ENCODE measurements at regions not wholly inside any gene's neighbourhood (a gene's known extent, or its start where the extent isn't known, plus 50 kb on each side); places are given as distances from the start of the nearest gene placed in this dataset.

DNA sequence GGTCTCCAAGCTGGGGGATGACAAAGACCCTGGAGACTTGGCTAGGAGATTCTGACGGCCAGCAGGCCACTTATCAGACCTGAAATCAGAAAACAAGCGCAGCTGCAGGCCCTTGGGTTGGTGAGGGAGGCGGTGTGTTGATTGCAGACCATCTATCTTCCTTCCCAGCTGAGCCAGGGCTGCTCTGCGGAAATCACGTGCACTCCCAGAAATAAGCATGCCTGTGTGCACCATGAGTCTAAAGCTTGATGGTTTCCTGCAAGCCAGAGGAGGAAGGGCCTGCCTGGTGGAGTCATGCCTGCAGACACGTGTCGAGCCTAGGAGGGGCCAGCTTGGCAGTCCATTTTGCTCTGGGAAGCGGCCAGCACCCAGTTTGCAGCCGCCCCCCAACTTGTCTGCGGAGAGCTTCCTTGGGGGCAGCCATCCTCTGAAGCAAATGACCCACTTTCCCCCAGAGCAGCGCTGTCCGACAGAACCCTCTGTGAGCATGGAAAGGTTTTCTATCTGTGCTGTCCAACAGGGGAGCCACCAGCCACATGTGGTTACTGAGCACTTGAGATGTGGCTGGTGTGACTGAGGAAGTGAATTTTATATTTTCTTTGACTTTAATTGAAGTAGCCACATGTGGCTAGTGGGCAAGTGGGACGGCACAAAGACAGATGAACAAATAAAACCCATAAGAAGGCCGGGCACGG is 175.7 kb upstream of the BCOR start:
- Mint-ChIP-seq H3K27ac (no peak overlapping the region), H3K27me3 (no peaks in the 10 kb centered on the region), H3K4me1 (peaks cover 9% of the 10 kb centered on the region), H3K36me3 (ENCODE audit: low read depth) (peaks cover 2% of the 10 kb centered on the region), H3K4me3 (no peak overlapping the region), H3K9me3 (peaks cover 6% of the 10 kb centered on the region)
- ATAC-seq (no peak), DNase-seq (no peak)

DNA sequence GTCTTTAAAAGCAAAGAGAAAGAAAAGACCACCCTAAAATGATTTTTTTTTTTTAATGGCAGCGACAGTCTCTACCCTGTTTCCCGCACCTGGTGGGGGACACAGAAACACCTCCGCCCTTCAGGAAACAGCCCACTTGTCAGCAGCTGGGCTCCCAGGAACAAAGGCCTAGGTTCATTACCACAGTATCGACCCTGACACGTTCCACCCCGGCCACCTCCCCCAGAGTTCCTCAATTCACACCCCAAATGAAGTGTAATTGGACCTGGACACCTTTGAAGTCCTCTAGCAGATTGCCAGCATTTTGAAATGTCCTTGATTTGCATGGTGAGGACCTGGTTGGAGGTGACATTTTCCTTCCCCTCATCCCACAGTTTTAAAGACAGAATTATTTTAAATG is 175.0 kb upstream of the BCOR start:
- Mint-ChIP-seq H3K4me3 (no peak overlapping the region), H3K9me3 (peaks cover 6% of the 10 kb centered on the region), H3K27ac (no peak overlapping the region), H3K36me3 (ENCODE audit: low read depth) (peaks cover 2% of the 10 kb centered on the region), H3K4me1 (peaks cover 4% of the 10 kb centered on the region), H3K27me3 (no peaks in the 10 kb centered on the region)
- DNase-seq (no peak), ATAC-seq (no peak)

DNA sequence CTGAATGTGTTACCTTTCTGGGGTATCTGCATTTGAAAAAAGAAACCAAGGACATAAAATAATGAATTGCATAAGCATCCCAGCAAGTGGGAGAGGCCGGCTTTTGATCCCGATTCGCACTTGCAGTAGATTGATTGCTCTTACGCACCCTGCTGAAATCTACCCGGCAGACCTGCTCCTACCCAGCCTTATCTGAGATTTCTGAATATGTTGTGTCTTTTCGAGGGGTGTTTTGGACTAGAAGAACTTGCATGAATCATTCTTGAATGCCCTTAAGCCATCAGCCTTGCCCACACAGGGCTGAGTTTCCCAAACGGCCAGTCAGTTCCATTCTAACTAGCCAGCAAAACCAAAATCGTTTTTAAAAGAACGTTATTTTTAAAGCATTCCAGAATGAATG is 174.4 kb upstream of the BCOR start:
- Mint-ChIP-seq H3K9me3 (peaks cover 6% of the 10 kb centered on the region), H3K27ac (no peak overlapping the region), H3K4me1 (peaks cover 8% of the 10 kb centered on the region), H3K27me3 (no peaks in the 10 kb centered on the region), H3K36me3 (ENCODE audit: low read depth) (peaks cover 2% of the 10 kb centered on the region), H3K4me3 (no peak overlapping the region)
- no peak for DNase-seq
- no peak for ATAC-seq

DNA sequence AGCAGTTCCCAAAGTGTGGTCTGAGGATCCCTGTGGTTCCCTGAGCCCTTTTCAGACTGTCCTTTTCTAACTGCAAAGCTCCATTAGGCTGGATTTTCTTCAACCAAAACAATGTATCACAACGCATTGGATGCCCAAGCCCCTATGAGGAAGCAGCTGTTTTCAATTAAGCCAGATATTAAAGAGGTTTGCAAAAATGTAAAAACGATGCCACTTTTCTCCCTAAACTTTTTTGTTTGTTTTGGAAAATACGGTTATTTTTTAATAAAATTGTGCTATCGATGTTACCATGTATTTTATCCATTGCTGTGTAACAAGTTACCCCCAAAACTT is 170.4 kb upstream of the BCOR start:
- DNase-seq: no peak
- no peaks in the 10 kb centered on the region for H3K36me3 Mint-ChIP-seq (ENCODE audit: low read depth)
- H3K4me3 Mint-ChIP-seq: no peak overlapping the region
- no peaks in the 10 kb centered on the region for H3K9me3 Mint-ChIP-seq
- peaks cover 15% of the 10 kb centered on the region for H3K4me1 Mint-ChIP-seq
- no peaks in the 10 kb centered on the region for H3K27me3 Mint-ChIP-seq
- ATAC-seq: no peak
- H3K27ac Mint-ChIP-seq: no peak overlapping the region

DNA sequence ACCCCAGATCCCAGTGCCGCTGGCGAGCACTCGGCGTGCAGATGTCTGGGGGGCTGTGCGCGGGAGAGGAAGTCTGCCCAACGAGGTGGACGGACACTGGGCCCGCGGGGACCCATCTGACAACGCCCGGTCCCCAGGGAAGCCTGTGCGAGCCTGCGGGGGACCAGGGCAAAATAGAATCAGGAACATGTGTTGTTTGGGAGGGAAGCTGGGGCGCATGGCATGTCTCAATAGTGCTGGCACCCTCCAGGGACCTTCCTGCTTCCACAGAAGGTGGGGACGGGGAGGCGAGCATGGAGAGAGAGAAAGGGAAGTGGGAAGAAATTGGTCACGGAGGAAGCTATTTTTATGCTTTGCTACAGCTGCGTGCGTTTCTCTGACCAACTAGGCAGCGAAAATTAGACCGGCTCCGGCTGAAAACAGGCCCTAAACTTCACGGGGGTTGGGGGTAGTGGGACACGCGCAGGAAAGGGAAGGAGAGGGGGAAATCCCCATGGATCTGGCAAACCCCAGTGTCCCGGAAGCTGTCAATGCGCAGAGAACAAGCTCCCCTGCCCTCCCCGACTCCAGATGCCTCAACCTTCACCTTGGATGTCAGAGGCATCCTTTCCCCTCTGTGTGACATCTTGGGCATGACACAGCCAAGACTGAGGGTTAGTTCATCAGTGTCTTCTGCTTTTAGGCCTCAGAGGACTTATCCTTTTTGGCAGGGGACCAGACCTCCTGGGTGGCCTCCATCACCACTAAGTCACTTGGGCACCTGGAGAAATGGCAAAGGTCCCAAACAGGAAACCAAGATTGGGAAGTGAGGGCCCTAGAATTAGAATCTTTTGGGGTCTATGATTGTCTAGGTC is 169.8 kb upstream of the BCOR start:
- H3K36me3 Mint-ChIP-seq (ENCODE audit: low read depth): no peaks in the 10 kb centered on the region
- peaks cover 11% of the 10 kb centered on the region for H3K4me1 Mint-ChIP-seq
- H3K4me3 Mint-ChIP-seq: peak overlapping the region; percentile 62
- no peaks in the 10 kb centered on the region for H3K27me3 Mint-ChIP-seq
- no peak for DNase-seq
- no peak overlapping the region for H3K27ac Mint-ChIP-seq
- no peak for ATAC-seq
- no peaks in the 10 kb centered on the region for H3K9me3 Mint-ChIP-seq

DNA sequence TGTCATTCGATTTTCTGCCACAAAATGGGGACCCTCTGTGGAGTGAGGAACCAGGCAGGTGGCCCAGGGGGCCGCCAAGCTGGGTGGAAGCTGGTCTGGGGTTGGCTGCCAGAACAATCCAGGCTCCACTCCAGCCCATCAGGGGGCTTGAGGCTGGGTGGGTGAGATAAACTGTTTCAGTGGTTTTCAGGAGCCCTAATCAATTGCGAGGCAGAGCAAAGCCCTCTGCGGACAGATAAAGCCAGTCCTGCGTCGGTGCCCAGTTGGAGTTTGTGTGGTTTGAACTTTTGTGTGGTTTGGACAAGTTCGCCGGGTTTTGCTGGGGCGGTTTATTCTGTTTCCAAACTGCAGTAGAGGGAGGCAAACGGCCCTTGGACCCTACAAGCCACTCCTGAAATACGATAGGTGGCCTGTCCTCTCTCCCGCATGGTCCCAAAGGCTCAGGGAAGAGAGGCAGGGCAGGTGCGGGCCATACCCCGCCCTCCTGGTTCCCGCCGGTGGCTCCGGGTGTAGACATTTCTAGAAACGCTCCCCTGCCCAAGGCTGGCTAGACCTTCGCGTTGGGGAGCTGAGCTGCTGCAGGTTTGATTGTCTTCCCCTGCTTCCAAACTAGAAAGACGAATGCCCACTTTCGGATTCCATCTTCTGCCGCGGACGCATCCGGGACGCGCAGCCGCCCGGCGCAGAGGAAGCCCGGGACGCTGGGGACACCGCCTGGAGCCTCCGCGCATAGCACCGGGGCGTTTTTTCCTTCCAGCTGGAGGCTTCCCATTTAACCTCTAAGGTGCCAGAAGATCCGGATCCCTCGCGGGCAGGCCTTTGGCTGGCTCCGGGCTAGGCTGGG is 169.0 kb upstream of the BCOR start:
- H3K27ac Mint-ChIP-seq: no peak overlapping the region
- H3K4me3 Mint-ChIP-seq: peak overlapping the region; percentile 62
- no peaks in the 10 kb centered on the region for H3K9me3 Mint-ChIP-seq
- no peaks in the 10 kb centered on the region for H3K27me3 Mint-ChIP-seq
- peak; percentile 61 for DNase-seq
- ATAC-seq: peak; percentile 72
- peaks cover 11% of the 10 kb centered on the region for H3K4me1 Mint-ChIP-seq
- H3K36me3 Mint-ChIP-seq (ENCODE audit: low read depth): no peaks in the 10 kb centered on the region

DNA sequence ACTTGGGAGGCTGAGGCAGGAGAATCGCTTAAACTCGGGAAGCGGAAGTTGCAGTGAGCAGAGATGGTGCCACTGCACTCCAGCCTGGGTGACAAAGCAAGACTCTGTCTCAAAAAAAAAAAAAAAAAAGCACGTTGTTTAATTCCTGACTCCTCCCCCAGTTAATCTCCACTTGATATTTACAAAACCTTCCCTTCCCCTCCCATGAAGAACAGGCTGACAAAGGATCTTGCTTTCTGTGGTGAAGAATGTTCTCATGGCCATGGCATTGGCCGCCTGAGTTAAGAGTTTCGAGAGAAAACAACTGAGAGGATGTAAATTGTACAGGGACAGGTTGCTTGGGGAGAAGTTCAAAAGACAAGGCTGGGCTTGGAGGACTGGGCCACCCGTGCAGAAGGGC is 168.2 kb upstream of the BCOR start:
- no peak for DNase-seq
- Mint-ChIP-seq H3K4me1 (peaks cover 11% of the 10 kb centered on the region), H3K36me3 (ENCODE audit: low read depth) (no peaks in the 10 kb centered on the region), H3K9me3 (no peaks in the 10 kb centered on the region), H3K27me3 (no peaks in the 10 kb centered on the region), H3K27ac (peak overlapping the region; percentile 49), H3K4me3 (peak overlapping the region; percentile 48)
- no peak for ATAC-seq

DNA sequence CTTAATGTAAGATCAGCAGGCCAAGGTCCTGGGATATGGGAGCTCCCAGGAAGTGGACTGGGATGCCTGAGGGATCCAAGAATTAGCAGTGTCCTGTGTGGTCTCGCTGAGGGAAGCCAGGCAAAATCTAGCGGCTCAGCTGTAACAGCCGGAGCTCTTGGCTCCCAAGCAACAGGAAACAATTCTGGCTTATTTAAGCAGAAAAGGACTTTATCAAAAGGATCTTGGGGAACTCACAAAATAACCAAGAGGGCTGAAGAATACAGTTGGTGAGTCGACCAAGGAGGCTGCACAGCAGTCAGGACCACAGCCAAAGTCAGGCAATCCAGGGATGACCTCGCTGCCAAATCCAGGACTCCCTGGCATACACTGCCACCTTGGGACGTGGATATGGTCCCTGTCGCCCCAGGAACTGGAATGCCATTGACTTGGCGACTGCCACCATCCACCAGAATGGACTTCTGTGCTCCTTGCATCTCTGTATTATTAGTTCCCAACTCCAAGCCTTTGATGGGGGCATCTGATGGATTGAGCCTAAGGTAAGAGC is 165.3 kb upstream of the BCOR start:
- ATAC-seq (no peak), DNase-seq (no peak)
- Mint-ChIP-seq H3K27me3 (no peaks in the 10 kb centered on the region), H3K4me1 (peaks cover 11% of the 10 kb centered on the region), H3K4me3 (no peak overlapping the region), H3K9me3 (no peaks in the 10 kb centered on the region), H3K36me3 (ENCODE audit: low read depth) (no peaks in the 10 kb centered on the region), H3K27ac (no peak overlapping the region)

DNA sequence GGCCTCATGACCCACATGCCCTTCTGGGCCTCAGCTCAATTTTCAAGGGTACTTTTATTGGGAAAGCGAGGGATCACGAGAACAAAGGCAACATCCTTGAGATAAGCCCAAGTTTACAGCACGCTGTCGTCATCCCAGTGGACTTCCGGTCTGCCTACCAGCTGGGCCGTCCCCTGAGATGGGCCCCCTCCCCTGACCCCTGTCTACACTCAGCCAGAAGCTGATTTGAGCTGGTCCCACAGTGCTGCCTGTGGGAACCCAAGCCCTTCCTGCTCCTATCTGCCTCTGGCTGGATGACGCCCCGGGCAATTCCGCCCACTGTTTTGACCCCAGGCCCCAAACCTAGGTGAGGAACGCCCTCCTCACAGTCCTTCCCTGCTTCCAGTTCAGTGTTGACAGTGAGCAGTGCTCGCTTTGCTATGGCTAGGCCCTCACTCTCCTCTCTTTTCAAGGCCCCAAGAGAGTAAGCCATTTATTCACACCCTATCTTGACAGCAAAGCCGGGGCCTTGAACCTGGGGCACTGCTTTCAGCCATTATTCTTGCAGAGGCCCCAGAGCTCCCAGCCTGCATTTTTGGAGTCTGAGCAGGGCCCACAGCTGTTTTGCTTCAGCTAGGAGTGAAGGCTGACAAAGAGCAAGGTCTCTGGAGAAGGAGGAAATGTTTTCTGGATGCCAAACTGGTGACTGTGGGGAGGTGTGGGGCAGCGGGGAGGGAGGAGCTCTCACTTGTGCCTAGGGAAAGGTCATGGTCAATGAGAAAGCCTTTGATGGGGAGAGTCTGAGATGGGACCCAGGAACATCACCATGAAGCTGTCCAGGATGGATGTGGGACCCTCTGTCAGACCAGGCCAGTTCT is 164.6 kb upstream of the BCOR start:
- Mint-ChIP-seq H3K9me3 (no peaks in the 10 kb centered on the region), H3K4me3 (no peak overlapping the region), H3K27ac (no peak overlapping the region), H3K4me1 (peaks cover 9% of the 10 kb centered on the region), H3K27me3 (no peaks in the 10 kb centered on the region), H3K36me3 (ENCODE audit: low read depth) (no peaks in the 10 kb centered on the region)
- DNase-seq (no peak), ATAC-seq (no peak)

DNA sequence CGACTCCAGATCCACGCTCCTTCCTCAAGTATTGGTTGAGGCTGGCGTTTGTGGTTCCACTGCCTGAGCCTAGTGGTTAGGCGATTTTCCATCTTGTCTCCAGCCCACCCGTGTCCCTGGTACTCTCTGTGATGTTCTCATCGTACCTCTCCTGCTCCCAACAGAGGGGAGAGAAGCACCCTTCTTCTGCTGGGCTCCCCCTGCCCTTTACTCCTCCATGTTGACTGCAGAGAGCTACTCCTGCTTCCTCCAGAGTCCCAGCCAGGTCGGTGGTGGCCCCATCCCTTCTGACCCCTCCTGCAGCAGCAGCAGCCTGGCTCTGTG is 164.0 kb upstream of the BCOR start:
- no peak for ATAC-seq
- Mint-ChIP-seq H3K4me1 (peaks cover 7% of the 10 kb centered on the region), H3K36me3 (ENCODE audit: low read depth) (no peaks in the 10 kb centered on the region), H3K4me3 (no peak overlapping the region), H3K27me3 (no peaks in the 10 kb centered on the region), H3K27ac (no peak overlapping the region), H3K9me3 (no peaks in the 10 kb centered on the region)
- DNase-seq: no peak

DNA sequence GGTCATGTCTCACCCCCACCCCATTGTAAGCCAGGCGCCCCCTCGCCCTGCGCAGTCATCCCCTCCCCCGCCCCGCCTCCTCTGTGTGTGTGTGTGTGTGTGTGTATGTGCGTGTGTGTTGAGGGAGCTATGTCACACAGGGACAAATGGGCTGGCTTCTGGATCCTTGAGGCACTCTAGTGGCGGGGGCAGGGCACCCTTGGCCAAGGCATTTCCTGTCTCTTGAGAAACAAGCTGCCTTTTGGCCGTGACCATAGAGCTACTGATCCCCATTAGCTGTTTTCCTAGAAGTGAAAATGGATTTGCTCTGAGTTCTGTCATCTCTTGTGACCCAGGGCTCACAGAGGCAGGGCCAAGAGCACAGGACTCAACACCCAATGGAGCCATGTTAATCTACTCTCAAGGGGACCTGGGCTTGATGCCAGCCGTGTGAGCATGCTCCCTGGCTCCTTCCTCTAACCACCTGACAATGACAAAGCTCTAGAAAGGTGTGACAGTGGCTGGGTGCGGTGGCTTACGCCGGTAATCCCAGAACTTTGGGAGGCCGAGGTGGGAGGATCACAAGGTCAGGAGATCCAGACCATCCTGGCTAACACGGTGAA is 162.5 kb upstream of the BCOR start:
- Mint-ChIP-seq H3K4me3 (no peak overlapping the region), H3K36me3 (ENCODE audit: low read depth) (no peaks in the 10 kb centered on the region), H3K4me1 (no peaks in the 10 kb centered on the region), H3K27me3 (no peaks in the 10 kb centered on the region), H3K27ac (no peak overlapping the region), H3K9me3 (no peaks in the 10 kb centered on the region)
- ATAC-seq: no peak
- DNase-seq: no peak

DNA sequence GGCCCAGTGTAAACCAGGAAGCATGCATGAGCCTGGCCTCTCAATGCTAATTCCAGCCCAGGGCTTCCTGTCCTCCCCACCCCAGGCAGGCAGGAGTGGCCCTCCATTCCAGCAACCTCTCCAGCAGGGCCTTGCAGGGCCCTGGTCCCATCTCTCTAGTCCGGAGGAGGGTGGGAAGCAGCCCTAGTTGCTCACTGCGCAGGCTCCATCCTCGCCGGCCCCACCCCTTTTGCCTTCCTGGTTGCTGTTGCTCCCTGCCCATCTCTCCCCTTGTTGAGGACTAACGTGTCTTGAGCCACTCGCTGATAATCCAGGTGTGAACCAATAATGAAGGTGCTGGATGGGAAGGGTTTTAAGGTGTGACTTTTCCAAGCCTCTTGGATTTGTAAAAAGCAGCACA is 161.2 kb upstream of the BCOR start:
- Mint-ChIP-seq H3K9me3 (no peaks in the 10 kb centered on the region), H3K36me3 (ENCODE audit: low read depth) (no peaks in the 10 kb centered on the region), H3K4me1 (no peaks in the 10 kb centered on the region), H3K27me3 (no peaks in the 10 kb centered on the region), H3K4me3 (no peak overlapping the region), H3K27ac (no peak overlapping the region)
- no peak for ATAC-seq
- DNase-seq: no peak

DNA sequence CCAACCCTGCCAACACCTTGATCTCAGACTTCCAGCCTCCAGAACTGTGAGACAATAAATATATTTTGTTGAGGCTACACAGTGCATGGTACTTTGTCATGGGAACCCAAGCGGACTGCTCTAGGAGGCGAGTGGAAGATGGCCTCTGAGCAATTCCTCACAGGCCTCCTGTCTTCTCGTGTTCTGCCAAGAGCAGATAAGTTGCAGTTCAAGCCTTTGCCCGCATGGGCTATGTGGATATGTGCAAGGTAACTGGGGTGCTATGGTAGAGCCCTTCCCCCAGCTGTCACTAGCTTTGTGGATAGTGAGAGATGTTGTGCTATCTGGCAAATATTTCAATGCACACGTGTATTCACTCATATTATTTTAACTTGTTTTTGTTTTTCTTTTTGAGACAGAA is 156.0 kb upstream of the BCOR start:
- H3K36me3 Mint-ChIP-seq (ENCODE audit: low read depth): no peaks in the 10 kb centered on the region
- no peaks in the 10 kb centered on the region for H3K4me1 Mint-ChIP-seq
- H3K9me3 Mint-ChIP-seq: no peaks in the 10 kb centered on the region
- no peak overlapping the region for H3K4me3 Mint-ChIP-seq
- no peaks in the 10 kb centered on the region for H3K27me3 Mint-ChIP-seq
- DNase-seq: no peak
- H3K27ac Mint-ChIP-seq: no peak overlapping the region
- ATAC-seq: no peak

DNA sequence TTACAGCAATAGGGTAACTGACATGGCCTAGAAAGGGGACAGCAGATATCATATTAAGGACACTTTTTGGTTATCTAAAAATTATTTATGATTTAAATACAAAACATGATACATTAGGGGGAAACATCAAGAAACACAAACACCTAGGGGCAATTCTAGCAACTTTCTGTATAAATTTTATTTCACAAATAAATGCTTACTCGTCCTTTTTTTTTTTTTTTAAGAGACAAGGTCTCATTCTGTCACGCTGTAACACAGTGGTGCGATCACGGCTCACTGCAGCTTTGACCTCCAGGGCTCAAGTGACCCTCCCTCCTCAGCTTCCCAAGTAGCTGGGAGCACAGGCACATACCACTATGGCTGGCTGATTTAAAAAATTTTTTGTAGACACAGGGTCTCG is 151.8 kb upstream of the BCOR start:
- H3K4me3 Mint-ChIP-seq: no peak overlapping the region

More for the DNA sequence above, 151.8 kb upstream of the BCOR start:
- peaks cover 7% of the 10 kb centered on the region for H3K4me1 Mint-ChIP-seq
- peaks cover 3% of the 10 kb centered on the region for H3K27me3 Mint-ChIP-seq
- no peaks in the 10 kb centered on the region for H3K36me3 Mint-ChIP-seq (ENCODE audit: low read depth)
- H3K9me3 Mint-ChIP-seq: no peaks in the 10 kb centered on the region
- no peak for ATAC-seq
- no peak overlapping the region for H3K27ac Mint-ChIP-seq
- no peak for DNase-seq

Measured in activated naive CD8-positive, alpha-beta T cell treated with anti-CD3 and anti-CD28 coated beads, Interleukin-2, amount 50 U/mL, for 24 hours (primary cell).